ENCODE measurements at regions not wholly inside any gene's neighbourhood (a gene's known extent, or its start where the extent isn't known, plus 50 kb on each side); places are given as distances from the start of the nearest gene placed in this dataset.

GRCh38 chr22:49183826-49184216, 643.9 kb downstream of the BRD1 start:
- H3K9me3 Mint-ChIP-seq = peaks cover 4% of the 10 kb centered on the region

GRCh38 chr22:49183208-49183825, 644.4 kb downstream of the BRD1 start:
- H3K27ac Mint-ChIP-seq = no peak overlapping the region
- no peak overlapping the region for H3K4me3 Mint-ChIP-seq
- no peaks in the 10 kb centered on the region for H3K4me1 Mint-ChIP-seq
- H3K36me3 Mint-ChIP-seq (ENCODE audit: low read depth) = no peaks in the 10 kb centered on the region
- H3K9me3 Mint-ChIP-seq = peaks cover 4% of the 10 kb centered on the region
- peaks cover 30% of the 10 kb centered on the region for H3K27me3 Mint-ChIP-seq (ENCODE audit: low read depth)
- TF ChIP-seq, protein P1, sequence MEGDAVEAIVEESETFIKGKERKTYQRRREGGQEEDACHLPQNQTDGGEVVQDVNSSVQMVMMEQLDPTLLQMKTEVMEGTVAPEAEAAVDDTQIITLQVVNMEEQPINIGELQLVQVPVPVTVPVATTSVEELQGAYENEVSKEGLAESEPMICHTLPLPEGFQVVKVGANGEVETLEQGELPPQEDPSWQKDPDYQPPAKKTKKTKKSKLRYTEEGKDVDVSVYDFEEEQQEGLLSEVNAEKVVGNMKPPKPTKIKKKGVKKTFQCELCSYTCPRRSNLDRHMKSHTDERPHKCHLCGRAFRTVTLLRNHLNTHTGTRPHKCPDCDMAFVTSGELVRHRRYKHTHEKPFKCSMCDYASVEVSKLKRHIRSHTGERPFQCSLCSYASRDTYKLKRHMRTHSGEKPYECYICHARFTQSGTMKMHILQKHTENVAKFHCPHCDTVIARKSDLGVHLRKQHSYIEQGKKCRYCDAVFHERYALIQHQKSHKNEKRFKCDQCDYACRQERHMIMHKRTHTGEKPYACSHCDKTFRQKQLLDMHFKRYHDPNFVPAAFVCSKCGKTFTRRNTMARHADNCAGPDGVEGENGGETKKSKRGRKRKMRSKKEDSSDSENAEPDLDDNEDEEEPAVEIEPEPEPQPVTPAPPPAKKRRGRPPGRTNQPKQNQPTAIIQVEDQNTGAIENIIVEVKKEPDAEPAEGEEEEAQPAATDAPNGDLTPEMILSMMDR (IDR thresholded peaks at IDR 0.05; ENCODE audit: unreplicated experiment in 3 of 3) = no peak

More at GRCh38 chr22:49183826-49184216, 643.9 kb downstream of the BRD1 start:
- TF ChIP-seq, protein P1 (IDR thresholded peaks at IDR 0.05; ENCODE audit: unreplicated experiment in 3 of 3) = no peak
- Mint-ChIP-seq H3K36me3 (ENCODE audit: low read depth) (no peaks in the 10 kb centered on the region), H3K4me1 (no peaks in the 10 kb centered on the region), H3K27ac (no peak overlapping the region), H3K4me3 (no peak overlapping the region), H3K27me3 (ENCODE audit: low read depth) (peaks cover 29% of the 10 kb centered on the region)

- peaks cover 4% of the 10 kb centered on the region for H3K9me3 Mint-ChIP-seq
- no peaks in the 10 kb centered on the region for H3K4me1 Mint-ChIP-seq
- TF ChIP-seq, protein P1 (IDR thresholded peaks at IDR 0.05; ENCODE audit: unreplicated experiment in 3 of 3) = no peak
- H3K4me3 Mint-ChIP-seq = no peak overlapping the region
- no peaks in the 10 kb centered on the region for H3K36me3 Mint-ChIP-seq (ENCODE audit: low read depth)
- no peak overlapping the region for H3K27ac Mint-ChIP-seq
- H3K27me3 Mint-ChIP-seq (ENCODE audit: low read depth) = peaks cover 23% of the 10 kb centered on the region
Measured at GRCh38 chr22:49182416-49182815, 645.3 kb downstream of the BRD1 start.

DNA sequence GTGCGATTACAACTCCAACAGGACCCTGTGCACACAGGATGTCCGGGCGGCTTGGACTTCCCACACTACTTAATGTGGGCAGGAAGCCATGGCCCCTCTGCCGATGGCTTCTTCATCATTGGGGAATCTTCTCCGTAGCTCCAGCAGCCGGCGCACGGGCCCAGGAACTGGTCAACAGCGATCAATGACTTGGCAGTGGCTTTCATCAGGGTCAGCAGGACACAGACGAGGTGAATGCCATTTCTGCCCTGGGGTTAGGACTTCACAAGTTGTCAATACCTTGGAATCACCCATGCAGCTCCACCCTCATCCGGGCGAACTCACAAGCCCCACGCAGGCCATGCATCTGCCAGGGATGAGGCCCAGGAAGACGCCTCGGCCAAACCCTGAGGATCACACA, 645.7 kb downstream of the BRD1 start:
- Mint-ChIP-seq H3K4me3 (no peak overlapping the region), H3K27me3 (ENCODE audit: low read depth) (peaks cover 23% of the 10 kb centered on the region), H3K9me3 (peaks cover 2% of the 10 kb centered on the region), H3K4me1 (no peaks in the 10 kb centered on the region), H3K36me3 (ENCODE audit: low read depth) (no peaks in the 10 kb centered on the region), H3K27ac (no peak overlapping the region)
- TF ChIP-seq, protein P1 (IDR thresholded peaks at IDR 0.05; ENCODE audit: unreplicated experiment in 3 of 3) = no peak

DNA sequence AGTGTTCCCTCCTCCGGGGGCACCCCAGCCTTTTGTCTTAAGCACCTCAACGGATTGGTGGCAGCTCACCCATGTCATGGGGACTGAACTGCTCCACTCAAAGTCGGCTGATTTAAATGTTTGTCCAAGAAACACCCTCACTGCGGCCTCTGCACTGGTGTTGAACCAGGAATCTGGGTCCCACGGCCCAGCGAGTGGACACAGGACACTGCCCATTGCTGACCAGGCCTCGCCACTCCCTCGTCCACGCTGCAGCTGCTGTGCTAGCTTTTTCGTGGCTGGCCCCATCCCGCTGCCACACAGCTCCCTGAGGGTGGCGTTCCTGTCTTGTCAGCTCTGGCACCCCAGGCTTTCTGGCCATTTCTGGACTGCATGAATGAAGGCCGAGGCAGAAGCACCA, 646.2 kb downstream of the BRD1 start:
- Mint-ChIP-seq H3K27ac (no peak overlapping the region), H3K27me3 (ENCODE audit: low read depth) (peaks cover 27% of the 10 kb centered on the region), H3K36me3 (ENCODE audit: low read depth) (no peaks in the 10 kb centered on the region), H3K4me1 (no peaks in the 10 kb centered on the region), H3K4me3 (no peak overlapping the region), H3K9me3 (no peaks in the 10 kb centered on the region)
- TF ChIP-seq, protein P1 (IDR thresholded peaks at IDR 0.05; ENCODE audit: unreplicated experiment in 3 of 3) = no peak

DNA sequence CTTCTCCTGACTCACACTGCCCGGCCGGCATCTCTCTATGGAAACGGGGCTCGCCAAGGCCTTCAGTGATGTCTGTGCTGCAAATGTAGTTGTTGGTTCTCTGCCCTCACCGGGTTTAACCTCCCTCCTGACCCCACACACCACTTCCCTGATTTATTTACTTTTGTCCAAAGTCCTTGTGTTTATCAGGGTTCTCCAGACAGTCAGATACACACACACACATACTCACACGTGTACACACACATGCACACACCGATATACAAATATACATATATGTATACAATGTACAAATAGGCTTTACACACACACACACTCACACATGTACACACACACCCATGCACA, 647.0 kb downstream of the BRD1 start:
- H3K4me3 Mint-ChIP-seq = no peak overlapping the region
- H3K27ac Mint-ChIP-seq = no peak overlapping the region
- H3K36me3 Mint-ChIP-seq (ENCODE audit: low read depth) = no peaks in the 10 kb centered on the region
- TF ChIP-seq, protein P1 (IDR thresholded peaks at IDR 0.05; ENCODE audit: unreplicated experiment in 3 of 3) = no peak
- peaks cover 3% of the 10 kb centered on the region for H3K9me3 Mint-ChIP-seq
- peaks cover 31% of the 10 kb centered on the region for H3K27me3 Mint-ChIP-seq (ENCODE audit: low read depth)
- no peaks in the 10 kb centered on the region for H3K4me1 Mint-ChIP-seq

All from nephron (organoid).